Adrenal gland (tissue), 9 donors: ENCODE measurements at regions not wholly inside any gene's neighbourhood (a gene's known extent, or its start where the extent isn't known, plus 50 kb on each side); places are given as distances from the start of the nearest gene placed in this dataset.

Source experiments
- DNase-seq, 7 donors: peaks; one replicate each; pipeline ENCODE4 v3.0.0-alpha.2; 2019 to 2020
- H3K27ac ChIP-seq, 5 donors: fragments of 200-600 bp; sonication (generic) in 4 of 5; 1 replicate in 3 of 5; 2 replicates in 2 of 5; pipeline versions ENCODE4 v1.5.1 to v1.8.0; 2016 to 2020; ENCODE audit warnings: mild to moderate bottlenecking in 1 of 5
- H3K27me3 ChIP-seq: fragments of 200-600 bp; 2 replicates; pipeline ENCODE4 v1.8.0; 2021
- H3K36me3 ChIP-seq, 2 donors: fragments of 200-600 bp; replicated peaks in 1 of 2; 1 replicate in 1 of 2; 2 replicates in 1 of 2; pipeline versions ENCODE4 v1.5.1 to v1.8.0; 2018 to 2022
- H3K4me1 ChIP-seq, 2 donors: fragments of 200-600 bp; replicated peaks in 1 of 2; 1 replicate in 1 of 2; 2 replicates in 1 of 2; pipeline versions ENCODE4 v1.5.1 to v1.8.0; 2018 to 2021
- H3K4me3 ChIP-seq, 4 donors: fragments of 200-600 bp; sonication (generic) in 3 of 4; one replicate each; pipeline ENCODE4 v1.5.1; 2016 to 2018
- H3K9me3 ChIP-seq, 3 donors: fragments of 200-600 bp; sonication (generic) in 1 of 3; replicated peaks in 1 of 3; 1 replicate in 2 of 3; 2 replicates in 1 of 3; pipeline versions ENCODE4 v1.5.1 to v1.8.0; 2016 to 2021
- CTCF ChIP-seq, 6 experiments: fragments of 450-650 bp in 4 of 6; fragments of 200-600 bp in 2 of 6; sonication (generic) in 1 of 6; IDR thresholded peaks; 1 replicate in 5 of 6; 2 replicates in 1 of 6; pipeline versions ENCODE4 v1.5.1 to v1.8.0; 2016 to 2021; ENCODE audit warnings: antibody characterized with exemption in 6 of 6, mild to moderate bottlenecking in 2 of 6, moderate library complexity in 1 of 6
- POLR2A ChIP-seq, 2 donors: fragments of 450-650 bp; IDR thresholded peaks; one replicate each; pipeline ENCODE4 v1.6.1; 2017; ENCODE audit warnings: antibody characterized with exemption in 2 of 2, mild to moderate bottlenecking in 2 of 2, moderate library complexity in 1 of 2
- WGBS, 4 donors: extraction: QIAGEN DNeasy Blood & Tissue Kit in 2 of 4; methylation state at CpG; one replicate each; pipeline versions ENCODE4 v1.1.5 to v1.1.7; 2013 to 2017; 5-methylcytosine and 5-hydroxymethylcytosine counted together
- intact Hi-C, 2 donors: fragments of 100-400 bp; cut with DNase I; formaldehyde crosslinking; loops; one replicate each; pipeline versions ENCODE4 v1.14.1 to v1.15.0; 2022 to 2023
- donor health status: healthy with polysubstance abuse.
- donor health status: Bipolar disorder and iron deficiency.
- donor health status: DM: yes; HTN: yes; CAD: no.
- donor health status: DM: no; HTN: no; CAD: no.
- donor health status: DM: no; HTN: no; CAD: no.

- Histone ChIP-seq H3K27ac (no peak overlapping the region), H3K4me1 (no peaks in the 10 kb centered on the region), H3K4me3 (no peak overlapping the region), H3K36me3 (no peaks in the 10 kb centered on the region), H3K27me3 (no peaks in the 10 kb centered on the region), H3K9me3 (no peaks in the 10 kb centered on the region)
- no peak for DNase-seq
- intact Hi-C loops, result no loop called here
- no peak for TF ChIP-seq POLR2A (IDR thresholded peaks at IDR 0.05)
- TF ChIP-seq CTCF (IDR thresholded peaks at IDR 0.05), result no peak
- 91 to 98% (median 97%) methylated on average over 3 of the region's 3 CpGs for WGBS, 4 donors
Measured at GRCh38 chr3:150145659-150146058, 175.0 kb upstream of the PFN2 start.

- no peak for TF ChIP-seq CTCF (IDR thresholded peaks at IDR 0.05)
- Histone ChIP-seq H3K9me3 (no peaks in the 10 kb centered on the region), H3K27me3 (no peaks in the 10 kb centered on the region), H3K27ac (no peak overlapping the region), H3K4me3 (no peak overlapping the region), H3K4me1 (no peaks in the 10 kb centered on the region), H3K36me3 (no peaks in the 10 kb centered on the region)
- DNase-seq, result no peak
- intact Hi-C loops, result no loop called here
- 81 to 90% (median 83%) methylated on average over 6 of the region's 6 CpGs for WGBS, 4 donors
Measured at GRCh38 chr3:150144191-150144708, 173.6 kb upstream of the PFN2 start.

GRCh38 chr3:150142936-150143335, 172.2 kb upstream of the PFN2 start:
- no peaks in the 10 kb centered on the region for H3K36me3 ChIP-seq
- intact Hi-C loops, result no loop called here
- no peak overlapping the region for H3K27ac ChIP-seq
- no peak for DNase-seq
- H3K27me3 ChIP-seq, result no peaks in the 10 kb centered on the region
- TF ChIP-seq CTCF (IDR thresholded peaks at IDR 0.05) (no peak), POLR2A (IDR thresholded peaks at IDR 0.05) (no peak)
- H3K4me1 ChIP-seq, result no peaks in the 10 kb centered on the region
- no peak overlapping the region for H3K4me3 ChIP-seq
- H3K9me3 ChIP-seq, result no peaks in the 10 kb centered on the region

- no peak for DNase-seq
- whole genome bisulfite sequencing, 4 donors, result 79 to 85% (median 82%) methylated on average over 3 of the region's 3 CpGs
- H3K9me3 ChIP-seq, result no peaks in the 10 kb centered on the region
Measured at GRCh38 chr3:150141790-150142326, 171.2 kb upstream of the PFN2 start.

More at GRCh38 chr3:150141790-150142326, 171.2 kb upstream of the PFN2 start:
- Histone ChIP-seq H3K36me3 (no peaks in the 10 kb centered on the region), H3K4me1 (no peaks in the 10 kb centered on the region), H3K4me3 (no peak overlapping the region), H3K27me3 (no peaks in the 10 kb centered on the region), H3K27ac (no peak overlapping the region)
- intact Hi-C loops, result no loop called here
- TF ChIP-seq POLR2A (IDR thresholded peaks at IDR 0.05), result no peak
- no peak for TF ChIP-seq CTCF (IDR thresholded peaks at IDR 0.05)
